Neural cell (in vitro differentiated cells): ENCODE measurements at regions not wholly inside any gene's neighbourhood (a gene's known extent, or its start where the extent isn't known, plus 50 kb on each side); places are given as distances from the start of the nearest gene placed in this dataset.

Experiments used
- EP300 ChIP-seq: fragments of 450-650 bp; conservative IDR thresholded peaks from 2 replicates; pipeline ENCODE4 v1.6.1; 2014; ENCODE audit warnings: antibody characterized with exemption, mild to moderate bottlenecking, moderate library complexity; ENCODE audit not compliant: poor library complexity, severe bottlenecking
- POLR2AphosphoS5 ChIP-seq: IDR thresholded peaks from 2 replicates; pipeline ENCODE4 v1.6.1; 2012
- TF ChIP-seq, protein P1 (sequence below): fragments of 450-650 bp; IDR thresholded peaks from 2 replicates; pipeline ENCODE4 v1.5.1; 2014; ENCODE audit warnings: antibody characterized with exemption, mild to moderate bottlenecking, moderate library complexity; ENCODE audit not compliant: poor library complexity, severe bottlenecking

GRCh38 chr6:144336900-144337299, 51.8 kb downstream of the UTRN start:
- TF ChIP-seq POLR2AphosphoS5, result no peak
- no peak for TF ChIP-seq EP300
- TF ChIP-seq, protein P1, sequence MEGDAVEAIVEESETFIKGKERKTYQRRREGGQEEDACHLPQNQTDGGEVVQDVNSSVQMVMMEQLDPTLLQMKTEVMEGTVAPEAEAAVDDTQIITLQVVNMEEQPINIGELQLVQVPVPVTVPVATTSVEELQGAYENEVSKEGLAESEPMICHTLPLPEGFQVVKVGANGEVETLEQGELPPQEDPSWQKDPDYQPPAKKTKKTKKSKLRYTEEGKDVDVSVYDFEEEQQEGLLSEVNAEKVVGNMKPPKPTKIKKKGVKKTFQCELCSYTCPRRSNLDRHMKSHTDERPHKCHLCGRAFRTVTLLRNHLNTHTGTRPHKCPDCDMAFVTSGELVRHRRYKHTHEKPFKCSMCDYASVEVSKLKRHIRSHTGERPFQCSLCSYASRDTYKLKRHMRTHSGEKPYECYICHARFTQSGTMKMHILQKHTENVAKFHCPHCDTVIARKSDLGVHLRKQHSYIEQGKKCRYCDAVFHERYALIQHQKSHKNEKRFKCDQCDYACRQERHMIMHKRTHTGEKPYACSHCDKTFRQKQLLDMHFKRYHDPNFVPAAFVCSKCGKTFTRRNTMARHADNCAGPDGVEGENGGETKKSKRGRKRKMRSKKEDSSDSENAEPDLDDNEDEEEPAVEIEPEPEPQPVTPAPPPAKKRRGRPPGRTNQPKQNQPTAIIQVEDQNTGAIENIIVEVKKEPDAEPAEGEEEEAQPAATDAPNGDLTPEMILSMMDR, result no peak
